ENCODE measurements at regions not wholly inside any gene's neighbourhood (a gene's known extent, or its start where the extent isn't known, plus 50 kb on each side); places are given as distances from the start of the nearest gene placed in this dataset.
"Not testable (repeated sequence)": the region's sequence is repeated elsewhere in the genome, so short reads cannot be mapped to it uniquely, and the experiment has no call there.

GRCh38 chr10:117430535-117430934 lies 55.3 kb upstream of the PDZD8 start:
- not testable (repeated sequence) for TF ChIP-seq POLR2A, CTCF (IDR thresholded peaks at IDR 0.05)
